ENCODE measurements at regions not wholly inside any gene's neighbourhood (a gene's known extent, or its start where the extent isn't known, plus 50 kb on each side); places are given as distances from the start of the nearest gene placed in this dataset.

- no peak for TF ChIP-seq CTCF (IDR thresholded peaks at IDR 0.05)
- no peak for TF ChIP-seq ZBTB33 (IDR thresholded peaks at IDR 0.05; ENCODE audit: borderline replicate concordance, low read depth)
- TF ChIP-seq RCOR1 (IDR thresholded peaks at IDR 0.05; ENCODE audit: low read length) = no peak
- TF ChIP-seq POLR2AphosphoS5 (IDR thresholded peaks at IDR 0.05; ENCODE audit: low read depth, low read length) = no peak
- no peak for TF ChIP-seq SMC3 (IDR thresholded peaks at IDR 0.05; ENCODE audit: low read depth, low read length)
- TF ChIP-seq REST (IDR thresholded peaks at IDR 0.05; ENCODE audit: low read depth, low read length) = no peak
- no peak for TF ChIP-seq MEF2A (IDR thresholded peaks at IDR 0.05; ENCODE audit: borderline replicate concordance, low read depth)
- TF ChIP-seq MAX (IDR thresholded peaks at IDR 0.05; ENCODE audit: low read depth) = no peak
- no peak for TF ChIP-seq RAD21 (IDR thresholded peaks at IDR 0.05; ENCODE audit: low read length)
- no peak for TF ChIP-seq YY1 (IDR thresholded peaks at IDR 0.05; ENCODE audit: low read depth)
These were observed 106.8 kb upstream of the SLC7A14 start for GRCh38 chr3:170692720-170693119.

All from SK-N-SH (cell line).